NCI-H2196 (cell line): ENCODE measurements at regions not wholly inside any gene's neighbourhood (a gene's known extent, or its start where the extent isn't known, plus 50 kb on each side); places are given as distances from the start of the nearest gene placed in this dataset.
A peak's percentile ranks its signal among the peaks of the same experiment; 100 is the strongest.

Experiments
- DNase-seq: peaks from one replicate; lab custom pipeline; 2025; ENCODE audit not compliant: unreplicated experiment; lab: John Stamatoyannopoulos, UW

GRCh38 chr7:12067156-12067831, 143.8 kb upstream of the TMEM106B start:
- DNase-seq: peak; percentile 42

- DNase-seq: no peak
Observed at GRCh38 chr7:12069757-12070156, 141.3 kb upstream of the TMEM106B start.

- no peak for DNase-seq
Observed at GRCh38 chr7:12074889-12075288, 136.2 kb upstream of the TMEM106B start.

GRCh38 chr7:12080006-12080405, 131.1 kb upstream of the TMEM106B start:
- DNase-seq: no peak

GRCh38 chr7:12085516-12085915, 125.6 kb upstream of the TMEM106B start:
- DNase-seq: no peak

GRCh38 chr7:12089951-12090756, 120.9 kb upstream of the TMEM106B start:
- no peak for DNase-seq

- no peak for DNase-seq
Observed at GRCh38 chr7:12090757-12091221, 120.3 kb upstream of the TMEM106B start.

- no peak for DNase-seq
Observed at GRCh38 chr7:12091231-12091630, 119.9 kb upstream of the TMEM106B start.

GRCh38 chr7:12092499-12093130, 118.5 kb upstream of the TMEM106B start:
- DNase-seq: no peak

GRCh38 chr7:12093365-12093764, 117.7 kb upstream of the TMEM106B start:
- no peak for DNase-seq

- no peak for DNase-seq
Observed at GRCh38 chr7:12094365-12094921, 116.7 kb upstream of the TMEM106B start.

- no peak for DNase-seq
Observed at GRCh38 chr7:12102126-12102525, 109.0 kb upstream of the TMEM106B start.

GRCh38 chr7:12102527-12102926, 108.6 kb upstream of the TMEM106B start:
- DNase-seq: no peak

- DNase-seq: no peak
Observed at GRCh38 chr7:12103948-12104347, 107.1 kb upstream of the TMEM106B start.

- no peak for DNase-seq
Observed at GRCh38 chr7:12107381-12107780, 103.7 kb upstream of the TMEM106B start.

GRCh38 chr7:12107841-12108254, 103.2 kb upstream of the TMEM106B start:
- DNase-seq: no peak

- no peak for DNase-seq
Observed at GRCh38 chr7:12110425-12110824, 100.7 kb upstream of the TMEM106B start.

GRCh38 chr7:12111422-12112405, 99.4 kb upstream of the TMEM106B start:
- DNase-seq: no peak

GRCh38 chr7:12117170-12117569, 93.9 kb upstream of the TMEM106B start:
- DNase-seq: no peak

- DNase-seq: no peak
Observed at GRCh38 chr7:12119620-12120303, 91.3 kb upstream of the TMEM106B start.
